SH-SY5Y (cell line): ENCODE measurements at regions not wholly inside any gene's neighbourhood (a gene's known extent, or its start where the extent isn't known, plus 50 kb on each side); places are given as distances from the start of the nearest gene placed in this dataset.

Source experiments
- GATA2 ChIP-seq: IDR thresholded peaks from 2 replicates; pipeline ENCODE4 v1.6.1; 2011; ENCODE audit warnings: mild to moderate bottlenecking, low read depth, low read length
- GATA3 ChIP-seq: IDR thresholded peaks from 2 replicates; pipeline ENCODE4 v1.6.1; 2011; ENCODE audit warnings: low read depth, mild to moderate bottlenecking, low read length, moderate library complexity

- no peak for TF ChIP-seq GATA3
- TF ChIP-seq GATA2 = no peak
These were observed 731.5 kb upstream of the FZD8 start for GRCh38 chr10:36373424-36374096.

- TF ChIP-seq GATA3 (no peak), GATA2 (no peak)
These were observed 725.3 kb upstream of the FZD8 start for GRCh38 chr10:36367362-36367761.

- TF ChIP-seq GATA3 = no peak
- no peak for TF ChIP-seq GATA2
These were observed 724.7 kb upstream of the FZD8 start for GRCh38 chr10:36366843-36367242.

GRCh38 chr10:36366065-36366464 lies 724.0 kb upstream of the FZD8 start:
- TF ChIP-seq GATA3 = no peak
- no peak for TF ChIP-seq GATA2

- TF ChIP-seq GATA2 (no peak), GATA3 (no peak)
These were observed 720.2 kb upstream of the FZD8 start for GRCh38 chr10:36362257-36362656.

GRCh38 chr10:36358736-36359135 lies 716.6 kb upstream of the FZD8 start:
- TF ChIP-seq GATA2 (no peak), GATA3 (no peak)

GRCh38 chr10:36354633-36355032 lies 712.5 kb upstream of the FZD8 start:
- no peak for TF ChIP-seq GATA3
- TF ChIP-seq GATA2 = no peak

GRCh38 chr10:36351159-36351558 lies 709.1 kb upstream of the FZD8 start:
- TF ChIP-seq GATA2 (no peak), GATA3 (no peak)

GRCh38 chr10:36349445-36350078 lies 707.5 kb upstream of the FZD8 start:
- TF ChIP-seq GATA3 (no peak), GATA2 (no peak)

- TF ChIP-seq GATA2 (no peak), GATA3 (no peak)
These were observed 703.7 kb upstream of the FZD8 start for GRCh38 chr10:36345807-36346206.

GRCh38 chr10:36345175-36345533 lies 703.1 kb upstream of the FZD8 start:
- TF ChIP-seq GATA3 = no peak

- TF ChIP-seq GATA3 = no peak
- TF ChIP-seq GATA2 = no peak
These were observed 702.4 kb upstream of the FZD8 start for GRCh38 chr10:36344240-36345174.

- no peak for TF ChIP-seq GATA2
These were observed 700.7 kb upstream of the FZD8 start for GRCh38 chr10:36342781-36343180.

GRCh38 chr10:36341471-36341870 lies 699.4 kb upstream of the FZD8 start:
- TF ChIP-seq GATA3 (no peak), GATA2 (no peak)

GRCh38 chr10:36336315-36336714 lies 694.2 kb upstream of the FZD8 start:
- TF ChIP-seq GATA2 = no peak
- TF ChIP-seq GATA3 = no peak
